Left ventricle myocardium inferior (tissue), 1 donor: ENCODE measurements at regions not wholly inside any gene's neighbourhood (a gene's known extent, or its start where the extent isn't known, plus 50 kb on each side); places are given as distances from the start of the nearest gene placed in this dataset.
A peak's percentile ranks its signal among the peaks of the same experiment; 100 is the strongest.

Experiments used
- DNase-seq: peaks from one replicate; pipeline ENCODE4 v3.0.0-alpha.2; 2020
- H3K27ac ChIP-seq: fragments of 200-600 bp; replicated peaks from 2 replicates; pipeline ENCODE4 v1.8.0; 2021
- H3K27me3 ChIP-seq: fragments of 200-600 bp; 2 replicates; pipeline ENCODE4 v1.8.0; 2021; ENCODE audit warnings: low read depth
- H3K36me3 ChIP-seq: fragments of 200-600 bp; 2 replicates; pipeline ENCODE4 v1.8.0; 2021
- H3K4me1 ChIP-seq: fragments of 200-600 bp; 2 replicates; pipeline ENCODE4 v1.8.0; 2021
- H3K4me3 ChIP-seq: fragments of 200-600 bp; 2 replicates; pipeline ENCODE4 v1.8.0; 2021; ENCODE audit warnings: mild to moderate bottlenecking, moderate library complexity
- H3K9me3 ChIP-seq: fragments of 200-600 bp; replicated peaks from 2 replicates; pipeline ENCODE4 v1.8.0; 2021
- intact Hi-C: fragments of 100-400 bp; cut with micrococcal nuclease; formaldehyde crosslinking; loops from one replicate; pipeline ENCODE4 v1.11.0; 2022
- TF ChIP-seq, protein P1 (sequence below): fragments of 200-600 bp; IDR thresholded peaks from 2 replicates; pipeline ENCODE4 v1.8.0; 2021; ENCODE audit warnings: antibody characterized with exemption, mild to moderate bottlenecking, borderline replicate concordance
- donor health status: DM: no; HTN: yes; CAD: no; lungs with severe emphysema.

DNA sequence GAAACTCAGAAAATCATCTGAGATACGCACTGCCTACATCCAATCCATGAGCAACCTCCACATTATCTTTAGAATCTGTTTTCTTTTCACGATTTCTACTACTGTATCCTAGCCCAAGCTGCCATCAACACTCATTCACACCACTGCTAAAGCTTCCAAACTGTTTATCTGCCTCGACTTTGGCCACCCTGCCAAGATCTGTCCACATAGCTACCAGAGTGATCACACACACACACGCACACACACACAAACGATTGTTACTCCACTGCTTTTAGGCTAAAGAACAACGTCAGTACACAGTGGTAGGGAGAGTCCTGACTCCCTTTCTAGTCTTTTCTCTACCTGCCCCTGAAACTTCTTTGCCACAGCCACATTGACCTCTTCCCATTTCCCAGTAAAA is 142.0 kb downstream of the CCDC71L start:
- intact Hi-C loops = no loop called here
- no peaks in the 10 kb centered on the region for H3K9me3 ChIP-seq
- H3K27ac ChIP-seq = no peak overlapping the region
- peaks cover 6% of the 10 kb centered on the region for H3K4me1 ChIP-seq
- peak; percentile 20 for DNase-seq
- H3K36me3 ChIP-seq = no peaks in the 10 kb centered on the region
- H3K4me3 ChIP-seq = no peak overlapping the region
- TF ChIP-seq, protein P1, sequence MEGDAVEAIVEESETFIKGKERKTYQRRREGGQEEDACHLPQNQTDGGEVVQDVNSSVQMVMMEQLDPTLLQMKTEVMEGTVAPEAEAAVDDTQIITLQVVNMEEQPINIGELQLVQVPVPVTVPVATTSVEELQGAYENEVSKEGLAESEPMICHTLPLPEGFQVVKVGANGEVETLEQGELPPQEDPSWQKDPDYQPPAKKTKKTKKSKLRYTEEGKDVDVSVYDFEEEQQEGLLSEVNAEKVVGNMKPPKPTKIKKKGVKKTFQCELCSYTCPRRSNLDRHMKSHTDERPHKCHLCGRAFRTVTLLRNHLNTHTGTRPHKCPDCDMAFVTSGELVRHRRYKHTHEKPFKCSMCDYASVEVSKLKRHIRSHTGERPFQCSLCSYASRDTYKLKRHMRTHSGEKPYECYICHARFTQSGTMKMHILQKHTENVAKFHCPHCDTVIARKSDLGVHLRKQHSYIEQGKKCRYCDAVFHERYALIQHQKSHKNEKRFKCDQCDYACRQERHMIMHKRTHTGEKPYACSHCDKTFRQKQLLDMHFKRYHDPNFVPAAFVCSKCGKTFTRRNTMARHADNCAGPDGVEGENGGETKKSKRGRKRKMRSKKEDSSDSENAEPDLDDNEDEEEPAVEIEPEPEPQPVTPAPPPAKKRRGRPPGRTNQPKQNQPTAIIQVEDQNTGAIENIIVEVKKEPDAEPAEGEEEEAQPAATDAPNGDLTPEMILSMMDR = no peak
- H3K27me3 ChIP-seq = no peaks in the 10 kb centered on the region

GRCh38 chr7:106518239-106518638 is 142.7 kb downstream of the CCDC71L start:
- Histone ChIP-seq H3K27ac (no peak overlapping the region), H3K36me3 (no peaks in the 10 kb centered on the region), H3K27me3 (no peaks in the 10 kb centered on the region), H3K9me3 (no peaks in the 10 kb centered on the region), H3K4me1 (peaks cover 6% of the 10 kb centered on the region), H3K4me3 (no peak overlapping the region)
- no peak for DNase-seq
- intact Hi-C loops = no loop called here
- TF ChIP-seq, protein P1 = no peak

DNA sequence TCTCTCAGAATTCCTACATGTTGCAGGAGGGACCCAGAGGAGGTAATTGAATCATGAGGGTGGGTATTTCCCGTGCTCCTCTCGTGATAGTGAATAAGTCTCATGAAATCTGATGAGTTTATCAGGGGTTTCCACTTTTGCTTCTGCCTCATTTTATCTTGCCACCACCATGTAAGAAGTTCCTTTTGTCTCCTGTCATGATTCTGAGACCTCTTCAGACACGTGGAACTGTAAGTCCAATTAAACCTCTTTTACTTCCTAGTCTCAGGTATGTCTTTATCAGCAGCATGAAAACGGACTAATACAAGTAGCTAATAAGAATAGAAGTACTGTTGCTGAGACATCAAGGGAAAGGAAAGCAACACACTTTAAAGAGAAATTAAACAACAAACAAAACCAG is 143.4 kb downstream of the CCDC71L start:
- TF ChIP-seq, protein P1 = no peak
- Histone ChIP-seq H3K4me3 (no peak overlapping the region), H3K9me3 (no peaks in the 10 kb centered on the region), H3K27me3 (no peaks in the 10 kb centered on the region), H3K27ac (no peak overlapping the region), H3K4me1 (peaks cover 6% of the 10 kb centered on the region), H3K36me3 (no peaks in the 10 kb centered on the region)
- no peak for DNase-seq
- intact Hi-C loops = no loop called here

GRCh38 chr7:106515321-106515720 is 145.6 kb downstream of the CCDC71L start:
- TF ChIP-seq, protein P1 = no peak
- Histone ChIP-seq H3K9me3 (no peaks in the 10 kb centered on the region), H3K36me3 (no peaks in the 10 kb centered on the region), H3K27me3 (no peaks in the 10 kb centered on the region), H3K4me3 (no peak overlapping the region), H3K27ac (no peak overlapping the region), H3K4me1 (peaks cover 6% of the 10 kb centered on the region)
- intact Hi-C loops = no loop called here
- no peak for DNase-seq

DNA sequence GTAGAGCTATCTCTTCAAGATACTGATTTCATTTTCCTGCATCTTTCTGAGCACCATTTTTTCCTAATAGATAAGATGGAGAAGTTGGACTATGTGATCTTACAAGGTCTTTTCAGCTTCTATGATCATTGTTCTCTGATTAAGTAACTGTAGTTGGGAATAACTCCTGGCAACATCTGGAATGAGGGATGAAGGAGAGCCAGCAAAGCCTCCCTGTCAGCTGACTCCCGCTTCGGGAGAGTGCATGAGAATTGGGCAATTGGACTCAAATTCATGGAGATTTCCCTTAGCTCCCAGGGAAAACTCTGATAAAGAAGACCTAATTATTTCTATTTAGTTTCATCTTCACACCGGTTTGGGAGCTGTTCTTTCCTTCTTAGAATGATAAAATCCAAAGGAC is 146.1 kb downstream of the CCDC71L start:
- no peaks in the 10 kb centered on the region for H3K27me3 ChIP-seq
- intact Hi-C loops = no loop called here
- H3K4me3 ChIP-seq = no peak overlapping the region
- TF ChIP-seq, protein P1 = no peak
- DNase-seq = no peak
- no peak overlapping the region for H3K27ac ChIP-seq
- H3K36me3 ChIP-seq = no peaks in the 10 kb centered on the region
- peaks cover 6% of the 10 kb centered on the region for H3K4me1 ChIP-seq
- H3K9me3 ChIP-seq = no peaks in the 10 kb centered on the region

DNA sequence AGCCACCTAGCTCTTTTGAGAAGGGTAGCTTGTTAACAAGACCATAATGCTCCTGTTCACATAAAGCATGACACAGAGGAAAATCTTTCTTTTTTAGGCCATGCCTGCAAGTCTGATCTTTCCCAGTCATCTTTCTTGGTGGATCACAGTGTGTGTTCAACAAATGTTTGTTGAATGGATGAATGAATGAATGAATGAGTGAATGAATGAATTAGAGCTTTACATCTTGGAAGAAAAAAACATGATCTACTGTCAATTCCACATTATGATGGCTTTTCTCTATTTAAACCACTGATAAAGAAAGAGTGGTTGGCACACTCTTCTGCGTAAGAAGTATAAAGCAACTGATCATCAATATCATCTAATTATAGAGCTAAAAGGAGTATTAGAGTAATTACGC is 148.7 kb downstream of the CCDC71L start:
- intact Hi-C loops = no loop called here
- Histone ChIP-seq H3K27ac (no peak overlapping the region), H3K4me1 (no peaks in the 10 kb centered on the region), H3K36me3 (no peaks in the 10 kb centered on the region), H3K27me3 (no peaks in the 10 kb centered on the region), H3K9me3 (no peaks in the 10 kb centered on the region), H3K4me3 (no peak overlapping the region)
- DNase-seq = no peak
- TF ChIP-seq, protein P1 = no peak
